Right lobe of liver (tissue), 6 donors: ENCODE measurements at regions not wholly inside any gene's neighbourhood (a gene's known extent, or its start where the extent isn't known, plus 50 kb on each side); places are given as distances from the start of the nearest gene placed in this dataset.
"Not testable (repeated sequence)": the region's sequence is repeated elsewhere in the genome, so short reads cannot be mapped to it uniquely, and the experiment has no call there.

ENCODE experiments used
- ATAC-seq, 4 donors: fragments of 200-7000 bp; cut with Tn5 transposase; one replicate each; pipeline ENCODE4 v1.9.1; 2020; ENCODE audit warnings: mild to moderate bottlenecking in 4 of 4, moderate library complexity in 4 of 4
- DNase-seq, 3 donors: peaks; one replicate each; pipeline ENCODE4 v3.0.0-alpha.2; 2020
- H3K27ac ChIP-seq, 3 donors: fragments of 200-600 bp; one replicate each; pipeline ENCODE4 v1.8.0; 2022
- H3K27me3 ChIP-seq, 2 donors: fragments of 200-600 bp; one replicate each; pipeline ENCODE4 v1.8.0; 2022
- H3K36me3 ChIP-seq, 4 donors: fragments of 200-600 bp; sonication (generic) in 1 of 4; one replicate each; pipeline versions ENCODE4 v1.5.1 to v1.8.0; 2017 to 2022; ENCODE audit warnings: control low read depth in 1 of 4
- H3K4me1 ChIP-seq, 4 donors: fragments of 200-600 bp; sonication (generic) in 1 of 4; one replicate each; pipeline versions ENCODE4 v1.5.1 to v1.8.0; 2017 to 2022; ENCODE audit warnings: control low read depth in 1 of 4
- H3K4me3 ChIP-seq, 3 donors: fragments of 200-600 bp; one replicate each; pipeline ENCODE4 v1.8.0; 2022
- H3K9me3 ChIP-seq, 4 donors: fragments of 200-600 bp; sonication (generic) in 1 of 4; one replicate each; pipeline versions ENCODE4 v1.5.1 to v1.8.0; 2017 to 2022; ENCODE audit warnings: control low read depth in 1 of 4
- POLR2A ChIP-seq: fragments of 450-650 bp; IDR thresholded peaks from one replicate; pipeline ENCODE4 v1.6.1; 2017; ENCODE audit warnings: antibody characterized with exemption, mild to moderate bottlenecking
- WGBS: methylation state at CpG from one replicate; pipeline ENCODE4 v1.1.6; 2018; ENCODE audit warnings: low coverage, low lambda C conversion rate; ENCODE audit not compliant: insufficient coverage; ENCODE audit errors: missing lambda C conversion rate; 5-methylcytosine and 5-hydroxymethylcytosine counted together
- intact Hi-C, 2 donors: fragments of 100-400 bp; cut with DNase I; formaldehyde crosslinking; loops; one replicate each; pipeline versions ENCODE4 v1.11.2 to v1.14.1; 2022
- TF ChIP-seq, protein P1 (sequence below), 4 donors: fragments of 200-600 bp in 3 of 4; fragments of 450-650 bp in 1 of 4; IDR thresholded peaks; one replicate each; pipeline versions ENCODE4 v1.5.1 to v1.8.0; 2016 to 2022; ENCODE audit warnings: antibody characterized with exemption in 4 of 4, mild to moderate bottlenecking in 2 of 4
- donor health status: DM: no; HTN: yes; CAD: no.
- donor health status: DM: no; HTN: no; CAD: no.
- donor health status: DM: no; HTN: no; CAD: no.
- donor health status: DM: no; HTN: yes; CAD: no.
- donor health status: DM: no; HTN: yes; CAD: no.

DNA sequence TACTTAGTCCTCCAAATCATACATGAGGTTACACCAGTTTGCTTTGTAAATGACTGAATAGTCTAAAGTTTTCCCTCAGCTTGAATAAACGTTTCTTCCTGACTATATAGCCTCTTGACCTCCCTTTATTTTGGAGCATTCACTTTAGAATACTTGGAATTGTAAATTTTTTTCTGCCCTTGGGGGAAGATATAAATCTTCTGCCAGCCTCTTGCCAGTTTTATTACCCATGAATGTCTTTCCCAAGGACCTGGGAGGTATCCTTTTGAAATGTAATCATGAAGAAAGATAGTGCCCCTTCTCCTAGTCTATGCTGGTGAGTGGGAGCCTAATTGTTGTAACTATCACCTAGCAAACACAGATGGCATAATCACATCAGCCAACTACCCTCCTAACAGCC is 2033.9 kb upstream of the PCDH20 start:
- WGBS = 0% methylated on average over 1 of the region's 1 CpG
- Histone ChIP-seq H3K27me3 (no peaks in the 10 kb centered on the region), H3K4me1 (no peaks in the 10 kb centered on the region), H3K4me3 (no peak overlapping the region), H3K36me3 (no peaks in the 10 kb centered on the region), H3K9me3 (no peaks in the 10 kb centered on the region), H3K27ac (no peak overlapping the region)
- intact Hi-C loops = no loop called here
- no peak for DNase-seq
- TF ChIP-seq, protein P1, sequence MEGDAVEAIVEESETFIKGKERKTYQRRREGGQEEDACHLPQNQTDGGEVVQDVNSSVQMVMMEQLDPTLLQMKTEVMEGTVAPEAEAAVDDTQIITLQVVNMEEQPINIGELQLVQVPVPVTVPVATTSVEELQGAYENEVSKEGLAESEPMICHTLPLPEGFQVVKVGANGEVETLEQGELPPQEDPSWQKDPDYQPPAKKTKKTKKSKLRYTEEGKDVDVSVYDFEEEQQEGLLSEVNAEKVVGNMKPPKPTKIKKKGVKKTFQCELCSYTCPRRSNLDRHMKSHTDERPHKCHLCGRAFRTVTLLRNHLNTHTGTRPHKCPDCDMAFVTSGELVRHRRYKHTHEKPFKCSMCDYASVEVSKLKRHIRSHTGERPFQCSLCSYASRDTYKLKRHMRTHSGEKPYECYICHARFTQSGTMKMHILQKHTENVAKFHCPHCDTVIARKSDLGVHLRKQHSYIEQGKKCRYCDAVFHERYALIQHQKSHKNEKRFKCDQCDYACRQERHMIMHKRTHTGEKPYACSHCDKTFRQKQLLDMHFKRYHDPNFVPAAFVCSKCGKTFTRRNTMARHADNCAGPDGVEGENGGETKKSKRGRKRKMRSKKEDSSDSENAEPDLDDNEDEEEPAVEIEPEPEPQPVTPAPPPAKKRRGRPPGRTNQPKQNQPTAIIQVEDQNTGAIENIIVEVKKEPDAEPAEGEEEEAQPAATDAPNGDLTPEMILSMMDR (IDR thresholded peaks at IDR 0.05) = no peak
- no peak for ATAC-seq

DNA sequence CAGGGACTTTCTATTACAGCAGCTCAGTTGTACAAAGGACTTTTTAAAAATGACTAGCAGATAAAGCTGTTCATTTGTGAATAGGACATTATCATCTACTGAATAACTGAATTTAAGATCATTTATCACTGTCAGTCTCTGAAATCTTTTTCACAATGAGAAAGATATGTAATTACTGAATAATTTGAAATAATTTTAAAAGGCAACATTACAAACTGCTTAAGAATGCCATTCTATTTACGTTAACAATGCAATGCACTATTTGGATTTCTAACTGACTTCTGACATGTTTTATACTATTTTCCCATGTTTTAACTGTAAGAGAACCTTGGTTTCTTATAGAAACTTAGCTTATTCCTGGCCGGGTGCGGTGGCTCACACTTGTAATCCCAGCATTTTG is 2033.0 kb upstream of the PCDH20 start:
- Histone ChIP-seq H3K4me3 (no peak overlapping the region), H3K27me3 (no peaks in the 10 kb centered on the region), H3K36me3 (no peaks in the 10 kb centered on the region), H3K4me1 (no peaks in the 10 kb centered on the region), H3K27ac (no peak overlapping the region), H3K9me3 (no peaks in the 10 kb centered on the region)
- ATAC-seq (no peak), DNase-seq (no peak)
- no peak for TF ChIP-seq POLR2A
- TF ChIP-seq, protein P1 (IDR thresholded peaks at IDR 0.05) = no peak
- intact Hi-C loops = no loop called here
- WGBS = 50% methylated on average over 3 of the region's 3 CpGs

DNA sequence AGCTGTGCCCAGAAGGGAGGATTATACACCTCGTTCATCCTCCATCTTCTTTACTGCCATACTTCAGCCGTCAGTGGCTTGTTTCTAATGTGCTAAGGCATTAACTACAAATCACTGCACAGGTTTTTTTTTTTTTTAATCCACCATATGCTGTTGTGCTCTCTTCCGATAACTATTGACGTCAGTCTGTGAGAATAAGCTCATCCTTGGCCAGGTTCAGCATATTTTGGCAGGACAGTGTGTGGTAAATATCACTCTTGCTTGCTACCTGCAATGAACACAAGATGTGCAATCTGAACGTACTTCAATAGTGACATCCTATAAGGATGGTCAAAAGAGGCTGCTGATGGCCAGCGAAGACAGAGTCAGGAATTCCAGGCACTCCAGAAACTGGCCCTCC is 2030.7 kb upstream of the PCDH20 start:
- no peak for DNase-seq
- 57% methylated on average over 6 of the region's 6 CpGs for WGBS
- intact Hi-C loops = no loop called here
- no peak overlapping the region for H3K4me3 ChIP-seq
- no peak overlapping the region for H3K27ac ChIP-seq
- no peaks in the 10 kb centered on the region for H3K27me3 ChIP-seq
- TF ChIP-seq, protein P1 (IDR thresholded peaks at IDR 0.05) = no peak
- no peak for TF ChIP-seq POLR2A
- no peak for ATAC-seq
- H3K36me3 ChIP-seq = no peaks in the 10 kb centered on the region
- no peaks in the 10 kb centered on the region for H3K4me1 ChIP-seq
- H3K9me3 ChIP-seq = no peaks in the 10 kb centered on the region

DNA sequence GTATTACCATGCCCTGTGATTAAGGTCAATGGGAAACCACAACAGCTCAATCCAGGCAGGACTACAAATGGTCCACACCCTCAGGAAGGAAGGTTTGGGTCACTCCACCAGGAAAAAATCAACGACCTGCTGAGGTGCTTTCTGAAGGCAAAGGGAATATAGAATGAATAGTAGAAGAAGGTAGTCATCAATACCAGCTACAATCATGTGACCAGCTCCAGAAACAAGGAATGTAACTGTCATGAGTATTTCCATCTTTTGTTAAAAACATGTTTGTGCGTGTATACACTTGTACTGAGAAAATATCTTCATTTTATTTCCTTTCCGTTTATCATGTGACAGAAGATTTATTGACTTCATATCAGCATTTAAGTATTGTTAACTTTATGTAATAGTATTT is 2028.6 kb upstream of the PCDH20 start:
- H3K27ac ChIP-seq, H3K4me3 ChIP-seq, DNase-seq, H3K4me1 ChIP-seq, H3K36me3 ChIP-seq, ATAC-seq, H3K27me3 ChIP-seq, intact Hi-C loops, H3K9me3 ChIP-seq: not testable (repeated sequence)
- 57% methylated on average over 3 of the region's 3 CpGs for WGBS

DNA sequence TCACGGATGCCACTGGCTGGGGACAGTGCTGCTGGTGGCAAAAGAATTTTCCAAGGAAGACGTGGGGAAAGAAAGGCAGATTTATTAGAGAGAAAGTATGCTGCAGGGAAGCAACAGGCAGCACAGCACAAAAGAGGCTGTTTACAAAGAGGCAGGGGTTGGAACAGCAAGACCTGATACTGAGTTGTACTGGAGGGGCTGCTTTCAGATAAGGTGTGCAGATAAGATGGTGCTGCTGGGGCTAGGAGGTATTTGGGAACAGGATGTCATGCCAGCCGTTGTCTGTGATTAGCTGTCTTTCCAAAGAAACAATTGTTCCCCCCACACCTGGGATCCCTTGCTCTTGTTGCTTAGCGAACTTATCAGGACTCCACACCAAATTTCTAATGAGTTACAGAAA is 2023.3 kb upstream of the PCDH20 start:
- WGBS = 8% methylated on average over 4 of the region's 4 CpGs
- no peaks in the 10 kb centered on the region for H3K27me3 ChIP-seq
- H3K4me1 ChIP-seq = no peaks in the 10 kb centered on the region
- TF ChIP-seq POLR2A = no peak
- TF ChIP-seq, protein P1 (IDR thresholded peaks at IDR 0.05) = no peak
- no peaks in the 10 kb centered on the region for H3K9me3 ChIP-seq
- DNase-seq = no peak
- no peak overlapping the region for H3K27ac ChIP-seq
- intact Hi-C loops = no loop called here
- ATAC-seq = no peak
- H3K36me3 ChIP-seq = no peaks in the 10 kb centered on the region
- no peak overlapping the region for H3K4me3 ChIP-seq
